HEK293 (cell line): ENCODE measurements at regions not wholly inside any gene's neighbourhood (a gene's known extent, or its start where the extent isn't known, plus 50 kb on each side); places are given as distances from the start of the nearest gene placed in this dataset.

Experiments
- CTCF ChIA-PET: fragments of 350-600 bp; formaldehyde crosslinking; extraction: SDS; loops from one replicate; lab custom pipeline; 2021; ENCODE audit warnings: antibody characterized with exemption; lab: Yijun Ruan, JAX
- POLR2A ChIA-PET: fragments of 300-600 bp; formaldehyde crosslinking; extraction: SDS; loops from one replicate; lab custom pipeline; 2020; ENCODE audit warnings: antibody characterized with exemption, inconsistent platforms; lab: Yijun Ruan, JAX
- H3K27ac ChIP-seq: fragments of 200-500 bp; sonication (Bioruptor generic); 2 replicates; pipeline ENCODE4 v1.5.1; 2014; ENCODE audit warnings: low read depth, low read length, control low read depth, inconsistent platforms; ENCODE audit errors: extremely low read depth
- H3K36me3 ChIP-seq, 2 experiments: fragments of 200-500 bp in 1 of 2; sonication (Bioruptor generic) in 1 of 2; 1 replicate in 1 of 2; 2 replicates in 1 of 2; pipeline ENCODE4 v1.5.1; 2014 to 2017; ENCODE audit warnings: inconsistent platforms in 2 of 2, low read length in 2 of 2; ENCODE audit not compliant: control insufficient read depth in 2 of 2, insufficient read depth in 1 of 2
- H3K4me1 ChIP-seq: fragments of 200-500 bp; sonication (Bioruptor generic); 2 replicates; pipeline ENCODE4 v1.5.1; 2014; ENCODE audit warnings: mild to moderate bottlenecking, low read length, inconsistent platforms; ENCODE audit not compliant: control insufficient read depth, insufficient read depth
- H3K4me3 ChIP-seq: 2 replicates; pipeline ENCODE4 v1.5.1; 2011; ENCODE audit warnings: low read depth, mild to moderate bottlenecking, control low read depth, low read length, moderate library complexity
- H3K9me3 ChIP-seq: fragments of 200-500 bp; sonication (Bioruptor generic); 2 replicates; pipeline ENCODE4 v1.5.1; 2014; ENCODE audit warnings: low read depth, low read length, inconsistent platforms; ENCODE audit not compliant: control insufficient read depth, insufficient read depth
- HOXA7 ChIP-seq: sonication (generic); formaldehyde crosslinking; IDR thresholded peaks from 2 replicates; pipeline ENCODE4 v1.8.1; 2022; ENCODE audit warnings: missing genetic modification reagents, borderline replicate concordance
- KLF16 ChIP-seq: fragments of 450-650 bp; formaldehyde crosslinking; IDR thresholded peaks from 2 replicates; pipeline ENCODE4 v1.5.1; 2017; ENCODE audit warnings: missing biosample characterization, missing genetic modification characterization
- MYNN ChIP-seq: fragments of 450-650 bp; formaldehyde crosslinking; IDR thresholded peaks from 2 replicates; pipeline ENCODE4 v1.5.1; 2016; ENCODE audit warnings: missing biosample characterization, missing genetic modification characterization, borderline replicate concordance
- MZF1 ChIP-seq: fragments of 450-650 bp; formaldehyde crosslinking; IDR thresholded peaks from 2 replicates; pipeline ENCODE4 v1.5.1; 2017; ENCODE audit warnings: missing biosample characterization, missing genetic modification characterization, borderline replicate concordance
- PATZ1 ChIP-seq: fragments of 450-650 bp; formaldehyde crosslinking; IDR thresholded peaks from 2 replicates; pipeline ENCODE4 v1.5.1; 2016; ENCODE audit warnings: missing biosample characterization, missing genetic modification characterization
- RBAK ChIP-seq: fragments of 450-650 bp; formaldehyde crosslinking; IDR thresholded peaks from 2 replicates; pipeline ENCODE4 v1.5.1; 2016; ENCODE audit warnings: missing biosample characterization, missing genetic modification characterization
- SALL2 ChIP-seq: fragments of 450-650 bp; formaldehyde crosslinking; IDR thresholded peaks from 2 replicates; pipeline ENCODE4 v1.5.0; 2017; ENCODE audit warnings: missing biosample characterization, mild to moderate bottlenecking, missing genetic modification characterization, borderline replicate concordance
- ZNF121 ChIP-seq: fragments of 450-650 bp; formaldehyde crosslinking; IDR thresholded peaks from 2 replicates; pipeline ENCODE4 v1.5.1; 2016; ENCODE audit warnings: missing biosample characterization, missing genetic modification characterization
- ZNF157 ChIP-seq: fragments of 450-650 bp; formaldehyde crosslinking; IDR thresholded peaks from 2 replicates; pipeline ENCODE4 v1.5.1; 2016; ENCODE audit warnings: missing biosample characterization, missing genetic modification characterization
- ZNF175 ChIP-seq: fragments of 450-650 bp; formaldehyde crosslinking; IDR thresholded peaks from 2 replicates; pipeline ENCODE4 v1.5.1; 2016; ENCODE audit warnings: missing biosample characterization, missing genetic modification characterization
- ZNF2 ChIP-seq: fragments of 450-650 bp; formaldehyde crosslinking; IDR thresholded peaks from 2 replicates; pipeline ENCODE4 v1.5.1; 2016; ENCODE audit warnings: missing biosample characterization, missing genetic modification characterization
- ZNF211 ChIP-seq: fragments of 450-650 bp; formaldehyde crosslinking; IDR thresholded peaks from 2 replicates; pipeline ENCODE4 v1.5.1; 2016; ENCODE audit warnings: low read depth, missing biosample characterization, missing genetic modification characterization
- ZNF221 ChIP-seq: fragments of 450-650 bp; formaldehyde crosslinking; IDR thresholded peaks from 2 replicates; pipeline ENCODE4 v1.5.1; 2017; ENCODE audit warnings: missing biosample characterization, missing genetic modification characterization, borderline replicate concordance
- ZNF26 ChIP-seq: fragments of 450-650 bp; formaldehyde crosslinking; IDR thresholded peaks from 2 replicates; pipeline ENCODE4 v1.5.1; 2016; ENCODE audit warnings: missing biosample characterization, missing genetic modification characterization
- ZNF302 ChIP-seq: fragments of 450-650 bp; formaldehyde crosslinking; IDR thresholded peaks from 2 replicates; pipeline ENCODE4 v1.5.1; 2016; ENCODE audit warnings: missing biosample characterization, missing genetic modification characterization, low read depth
- ZNF560 ChIP-seq: fragments of 450-650 bp; formaldehyde crosslinking; IDR thresholded peaks from 2 replicates; pipeline ENCODE4 v1.5.1; 2017; ENCODE audit warnings: missing biosample characterization, missing genetic modification characterization, borderline replicate concordance
- ZNF561 ChIP-seq: fragments of 450-650 bp; IDR thresholded peaks from 2 replicates; pipeline ENCODE4 v1.5.1; 2018; ENCODE audit warnings: missing biosample characterization, missing genetic modification characterization, borderline replicate concordance
- ZNF580 ChIP-seq: fragments of 450-650 bp; formaldehyde crosslinking; IDR thresholded peaks from 2 replicates; pipeline ENCODE4 v1.5.1; 2016; ENCODE audit warnings: missing biosample characterization, missing genetic modification characterization
- ZNF639 ChIP-seq: fragments of 450-650 bp; formaldehyde crosslinking; IDR thresholded peaks from 2 replicates; pipeline ENCODE4 v1.5.1; 2016; ENCODE audit warnings: missing biosample characterization, missing genetic modification characterization
- ZNF692 ChIP-seq: fragments of 450-650 bp; formaldehyde crosslinking; IDR thresholded peaks from 2 replicates; pipeline ENCODE4 v1.5.1; 2016; ENCODE audit warnings: missing biosample characterization, missing genetic modification characterization
- ZNF701 ChIP-seq: fragments of 450-650 bp; formaldehyde crosslinking; IDR thresholded peaks from 2 replicates; pipeline ENCODE4 v1.5.1; 2016; ENCODE audit warnings: missing biosample characterization, missing genetic modification characterization
- ZNF830 ChIP-seq: fragments of 450-650 bp; IDR thresholded peaks from 2 replicates; pipeline ENCODE4 v1.5.0; 2018; ENCODE audit warnings: missing biosample characterization, missing genetic modification characterization, low read depth, mild to moderate bottlenecking, moderate library complexity

GRCh38 chrX:55981603-55982002, 250.6 kb upstream of the KLF8 start:
- H3K27ac ChIP-seq: no peak overlapping the region
- no peak overlapping the region for H3K4me3 ChIP-seq
- CTCF ChIA-PET: no interaction called here
- no peaks in the 10 kb centered on the region for H3K4me1 ChIP-seq
- H3K9me3 ChIP-seq: peaks cover 3% of the 10 kb centered on the region; the same call in 1 of the 2 replicates
- no peak for TF ChIP-seq ZNF26 (tag by site-specific recombination)
- TF ChIP-seq ZNF211 (tag by site-specific recombination): no peak
- TF ChIP-seq KLF16 (tag by site-specific recombination): no peak
- no peak for TF ChIP-seq ZNF121 (tag by site-specific recombination)
- TF ChIP-seq ZNF830 (tag by site-specific recombination): no peak
- no peak for TF ChIP-seq PATZ1 (tag by site-specific recombination)
- TF ChIP-seq, all 188 proteins: peak for 0
- POLR2A ChIA-PET: no interaction called here
- no peaks in the 10 kb centered on the region for H3K36me3 ChIP-seq

GRCh38 chrX:55996649-55997048, 235.5 kb upstream of the KLF8 start:
- no peaks in the 10 kb centered on the region for H3K36me3 ChIP-seq
- no peaks in the 10 kb centered on the region for H3K4me1 ChIP-seq
- ChIA-PET CTCF (no interaction called here), POLR2A (no interaction called here)
- TF ChIP-seq ZNF157 (tag by site-specific recombination) (no peak), ZNF302 (tag by site-specific recombination) (no peak), ZNF560 (tag by site-specific recombination) (no peak), ZNF639 (no peak), ZNF701 (tag by site-specific recombination) (no peak), HOXA7 (no peak), ZNF26 (tag by site-specific recombination) (no peak), SALL2 (tag by site-specific recombination) (no peak), ZNF175 (no peak), ZNF580 (tag by site-specific recombination) (no peak), RBAK (tag by site-specific recombination) (no peak), ZNF692 (tag by site-specific recombination) (no peak), ZNF2 (tag by site-specific recombination) (no peak), MYNN (tag by site-specific recombination) (no peak), ZNF221 (tag by site-specific recombination) (no peak), MZF1 (tag by site-specific recombination) (no peak), ZNF561 (tag by site-specific recombination) (no peak)
- no peak overlapping the region for H3K4me3 ChIP-seq
- no peaks in the 10 kb centered on the region for H3K9me3 ChIP-seq
- no peak overlapping the region for H3K27ac ChIP-seq
